SK-N-SH treated with all-trans-retinoic acid at 6 μM for 48 hours (cell line): ENCODE measurements at regions not wholly inside any gene's neighbourhood (a gene's known extent, or its start where the extent isn't known, plus 50 kb on each side); places are given as distances from the start of the nearest gene placed in this dataset.

Experiments used
- ARNTL ChIP-seq: fragments of 450-650 bp; formaldehyde crosslinking; IDR thresholded peaks from 2 replicates; pipeline ENCODE4 v1.5.0; 2020; ENCODE audit warnings: low read depth, mild to moderate bottlenecking, moderate library complexity, borderline replicate concordance
- BACH2 ChIP-seq: fragments of 250-450 bp; sonication (Bioruptor Pico); IDR thresholded peaks from 2 replicates; pipeline ENCODE4 v1.9.0; 2021; ENCODE audit warnings: mild to moderate bottlenecking, borderline replicate concordance
- ZC3H10 ChIP-seq: fragments of 250-450 bp; sonication (Bioruptor Pico); IDR thresholded peaks from 2 replicates; pipeline ENCODE4 v1.5.1; 2021; ENCODE audit warnings: mild to moderate bottlenecking, moderate library complexity
- TF ChIP-seq, protein P1 (sequence below): fragments of 250-450 bp; sonication (Bioruptor Pico); IDR thresholded peaks from 2 replicates; pipeline ENCODE4 v1.5.1; 2020; ENCODE audit warnings: low read depth, mild to moderate bottlenecking, moderate library complexity

- TF ChIP-seq BACH2 (CRISPR knock-in tag) (no peak), ARNTL (no peak), ZC3H10 (CRISPR knock-in tag) (no peak)
- TF ChIP-seq, protein P1, sequence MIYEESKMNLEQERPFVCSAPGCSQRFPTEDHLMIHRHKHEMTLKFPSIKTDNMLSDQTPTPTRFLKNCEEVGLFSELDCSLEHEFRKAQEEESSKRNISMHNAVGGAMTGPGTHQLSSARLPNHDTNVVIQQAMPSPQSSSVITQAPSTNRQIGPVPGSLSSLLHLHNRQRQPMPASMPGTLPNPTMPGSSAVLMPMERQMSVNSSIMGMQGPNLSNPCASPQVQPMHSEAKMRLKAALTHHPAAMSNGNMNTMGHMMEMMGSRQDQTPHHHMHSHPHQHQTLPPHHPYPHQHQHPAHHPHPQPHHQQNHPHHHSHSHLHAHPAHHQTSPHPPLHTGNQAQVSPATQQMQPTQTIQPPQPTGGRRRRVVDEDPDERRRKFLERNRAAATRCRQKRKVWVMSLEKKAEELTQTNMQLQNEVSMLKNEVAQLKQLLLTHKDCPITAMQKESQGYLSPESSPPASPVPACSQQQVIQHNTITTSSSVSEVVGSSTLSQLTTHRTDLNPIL (CRISPR knock-in tag) = no peak
These were observed 56.2 kb upstream of the TARBP1 start for GRCh38 chr1:234535218-234535617.
